ENCODE measurements at regions not wholly inside any gene's neighbourhood (a gene's known extent, or its start where the extent isn't known, plus 50 kb on each side); places are given as distances from the start of the nearest gene placed in this dataset.

GRCh38 chr2:240199133-240199870 lies 58.8 kb upstream of the OTOS start:
- H3K9me3 ChIP-seq (ENCODE audit: control insufficient read depth in 4 of 4, insufficient read depth in 3 of 4, low read length in 3 of 4) = peaks cover 0 to 6% (median 0%) of the 10 kb centered on the region in 4 donors
- no peaks in the 10 kb centered on the region for H3K36me3 ChIP-seq (ENCODE audit: control insufficient read depth in 4 of 4, insufficient read depth in 4 of 4, low read length in 4 of 4)
- H3K4me3 ChIP-seq = no peak overlapping the region
- peaks cover 0 to 3% (median 0%) of the 10 kb centered on the region in 3 donors for H3K27me3 ChIP-seq (ENCODE audit: control insufficient read depth in 3 of 3, insufficient read depth in 3 of 3, low read length in 2 of 3)
- H3K9ac ChIP-seq (ENCODE audit: insufficient read depth in 1 of 2, low read length in 2 of 2) = no peak overlapping the region
- ATAC-seq (ENCODE audit: insufficient read depth, low FRiP score) (no peak), DNase-seq (peak in 1 of 3 donors; percentile 4)
- peaks cover 0 to 15% (median 0%) of the 10 kb centered on the region in 5 donors for H3K4me1 ChIP-seq (ENCODE audit: control insufficient read depth in 5 of 5, insufficient read depth in 5 of 5, low read length in 5 of 5)
- no peak overlapping the region for H3K27ac ChIP-seq (ENCODE audit: low read depth in 1 of 2, low read length in 1 of 2)
- TF ChIP-seq CTCF (IDR thresholded peaks at IDR 0.05; ENCODE audit: control extremely low read depth, extremely low read depth) = no peak
- WGBS, 2 donors = 84 to 85% methylated on average over 16 of the region's 16 CpGs

- no peak overlapping the region for H3K9ac ChIP-seq (ENCODE audit: insufficient read depth in 1 of 2, low read length in 2 of 2)
- peaks cover 0 to 15% (median 0%) of the 10 kb centered on the region in 5 donors for H3K4me1 ChIP-seq (ENCODE audit: control insufficient read depth in 5 of 5, insufficient read depth in 5 of 5, low read length in 5 of 5)
- peaks cover 0 to 7% (median 0%) of the 10 kb centered on the region in 3 donors for H3K27me3 ChIP-seq (ENCODE audit: control insufficient read depth in 3 of 3, insufficient read depth in 3 of 3, low read length in 2 of 3)
- TF ChIP-seq CTCF (IDR thresholded peaks at IDR 0.05; ENCODE audit: control extremely low read depth, extremely low read depth) = no peak
- 53% methylated on average over 24 of the region's 24 CpGs for WGBS, 2 donors
- no peak overlapping the region for H3K27ac ChIP-seq (ENCODE audit: low read depth in 1 of 2, low read length in 1 of 2)
- no peak overlapping the region for H3K4me3 ChIP-seq
- DNase-seq (peak; percentile 83 to 88 (median 84)), ATAC-seq (ENCODE audit: insufficient read depth, low FRiP score) (no peak)
- H3K9me3 ChIP-seq (ENCODE audit: control insufficient read depth in 4 of 4, insufficient read depth in 3 of 4, low read length in 3 of 4) = peaks cover 0 to 6% (median 0%) of the 10 kb centered on the region in 4 donors
- no peaks in the 10 kb centered on the region for H3K36me3 ChIP-seq (ENCODE audit: control insufficient read depth in 4 of 4, insufficient read depth in 4 of 4, low read length in 4 of 4)
Measured at GRCh38 chr2:240200230-240201051, 60.0 kb upstream of the OTOS start.

GRCh38 chr2:240201866-240202265 lies 61.4 kb upstream of the OTOS start:
- DNase-seq (no peak), ATAC-seq (ENCODE audit: insufficient read depth, low FRiP score) (no peak)
- TF ChIP-seq CTCF (IDR thresholded peaks at IDR 0.05; ENCODE audit: control extremely low read depth, extremely low read depth) = no peak
- Histone ChIP-seq H3K27me3 (ENCODE audit: control insufficient read depth in 3 of 3, insufficient read depth in 3 of 3, low read length in 2 of 3) (peaks cover 0 to 5% (median 0%) of the 10 kb centered on the region in 3 donors), H3K36me3 (ENCODE audit: control insufficient read depth in 4 of 4, insufficient read depth in 4 of 4, low read length in 4 of 4) (no peaks in the 10 kb centered on the region), H3K4me3 (no peak overlapping the region), H3K4me1 (ENCODE audit: control insufficient read depth in 5 of 5, insufficient read depth in 5 of 5, low read length in 5 of 5) (peaks cover 0 to 15% (median 0%) of the 10 kb centered on the region in 5 donors), H3K27ac (ENCODE audit: low read depth in 1 of 2, low read length in 1 of 2) (no peak overlapping the region), H3K9ac (ENCODE audit: insufficient read depth in 1 of 2, low read length in 2 of 2) (no peak overlapping the region), H3K9me3 (ENCODE audit: control insufficient read depth in 4 of 4, insufficient read depth in 3 of 4, low read length in 3 of 4) (peaks cover 0 to 6% (median 0%) of the 10 kb centered on the region in 4 donors)
- 81 to 88% methylated on average over 9 of the region's 9 CpGs for WGBS, 2 donors

Measured in lung (tissue), 11 donors.